ENCODE measurements at regions not wholly inside any gene's neighbourhood (a gene's known extent, or its start where the extent isn't known, plus 50 kb on each side); places are given as distances from the start of the nearest gene placed in this dataset.

GRCh38 chr1:185636848-185637247, 97.3 kb upstream of the HMCN1 start:
- H3K9me3 Mint-ChIP-seq = peaks cover 56% of the 10 kb centered on the region
- no peaks in the 10 kb centered on the region for H3K27me3 Mint-ChIP-seq (ENCODE audit: low read depth, poor library complexity)
- no peak overlapping the region for H3K27ac Mint-ChIP-seq

GRCh38 chr1:185634704-185635103, 99.5 kb upstream of the HMCN1 start:
- Mint-ChIP-seq H3K36me3 (ENCODE audit: low read depth) (peaks cover 22% of the 10 kb centered on the region), H3K27me3 (ENCODE audit: low read depth, poor library complexity) (no peaks in the 10 kb centered on the region), H3K4me3 (no peak overlapping the region), H3K4me1 (peaks cover 6% of the 10 kb centered on the region), H3K9me3 (peaks cover 38% of the 10 kb centered on the region), H3K27ac (no peak overlapping the region)
- DNase-seq = no peak
- TF ChIP-seq CTCF (IDR thresholded peaks at IDR 0.05) = no peak

More at GRCh38 chr1:185636848-185637247, 97.3 kb upstream of the HMCN1 start:
- no peak overlapping the region for H3K4me3 Mint-ChIP-seq
- peaks cover 22% of the 10 kb centered on the region for H3K36me3 Mint-ChIP-seq (ENCODE audit: low read depth)
- DNase-seq = no peak
- peaks cover 6% of the 10 kb centered on the region for H3K4me1 Mint-ChIP-seq
- TF ChIP-seq CTCF (IDR thresholded peaks at IDR 0.05) = no peak

- Mint-ChIP-seq H3K27ac (no peak overlapping the region), H3K4me1 (peaks cover 12% of the 10 kb centered on the region), H3K4me3 (no peak overlapping the region), H3K9me3 (peaks cover 27% of the 10 kb centered on the region), H3K27me3 (ENCODE audit: low read depth, poor library complexity) (no peaks in the 10 kb centered on the region), H3K36me3 (ENCODE audit: low read depth) (peaks cover 13% of the 10 kb centered on the region)
- no peak for DNase-seq
- no peak for TF ChIP-seq CTCF (IDR thresholded peaks at IDR 0.05)
Measured at GRCh38 chr1:185632659-185633423, 101.3 kb upstream of the HMCN1 start.

- no peaks in the 10 kb centered on the region for H3K27me3 Mint-ChIP-seq (ENCODE audit: low read depth, poor library complexity)
- no peak overlapping the region for H3K27ac Mint-ChIP-seq
- TF ChIP-seq CTCF (IDR thresholded peaks at IDR 0.05) = no peak
- H3K9me3 Mint-ChIP-seq = peaks cover 18% of the 10 kb centered on the region
- H3K36me3 Mint-ChIP-seq (ENCODE audit: low read depth) = peaks cover 5% of the 10 kb centered on the region
- no peak for DNase-seq
- peaks cover 17% of the 10 kb centered on the region for H3K4me1 Mint-ChIP-seq
- no peak overlapping the region for H3K4me3 Mint-ChIP-seq
Measured at GRCh38 chr1:185631843-185632242, 102.3 kb upstream of the HMCN1 start.

- Mint-ChIP-seq H3K4me3 (no peak overlapping the region), H3K4me1 (peaks cover 17% of the 10 kb centered on the region), H3K27me3 (ENCODE audit: low read depth, poor library complexity) (no peaks in the 10 kb centered on the region), H3K9me3 (no peaks in the 10 kb centered on the region), H3K27ac (no peak overlapping the region), H3K36me3 (ENCODE audit: low read depth) (no peaks in the 10 kb centered on the region)
- DNase-seq = no peak
- no peak for TF ChIP-seq CTCF (IDR thresholded peaks at IDR 0.05)
Measured at GRCh38 chr1:185627761-185628501, 106.3 kb upstream of the HMCN1 start.
